NCI-H460 (cell line): ENCODE measurements at regions not wholly inside any gene's neighbourhood (a gene's known extent, or its start where the extent isn't known, plus 50 kb on each side); places are given as distances from the start of the nearest gene placed in this dataset.

ENCODE experiments used
- DNase-seq: peaks from one replicate; pipeline ENCODE4 v3.0.0-alpha.2; 2016; ENCODE audit warnings: low read depth; ENCODE audit errors: extremely low read depth

DNA sequence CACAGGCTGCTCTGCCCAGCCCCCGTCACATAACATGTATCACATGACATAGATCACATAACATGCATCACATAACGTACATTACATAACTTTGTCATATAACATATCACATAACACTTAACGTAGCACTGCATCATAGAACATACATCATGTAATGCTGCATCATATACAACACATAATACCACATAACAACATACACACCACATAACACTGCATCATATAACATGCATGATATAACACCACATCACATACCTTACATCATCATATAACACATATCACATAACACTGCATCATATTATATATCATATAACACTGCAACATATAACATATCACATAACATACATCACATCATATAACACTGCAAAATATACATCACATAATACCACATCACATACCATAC is 83.8 kb downstream of the AXIN2 start:
- DNase-seq, result no peak

DNA sequence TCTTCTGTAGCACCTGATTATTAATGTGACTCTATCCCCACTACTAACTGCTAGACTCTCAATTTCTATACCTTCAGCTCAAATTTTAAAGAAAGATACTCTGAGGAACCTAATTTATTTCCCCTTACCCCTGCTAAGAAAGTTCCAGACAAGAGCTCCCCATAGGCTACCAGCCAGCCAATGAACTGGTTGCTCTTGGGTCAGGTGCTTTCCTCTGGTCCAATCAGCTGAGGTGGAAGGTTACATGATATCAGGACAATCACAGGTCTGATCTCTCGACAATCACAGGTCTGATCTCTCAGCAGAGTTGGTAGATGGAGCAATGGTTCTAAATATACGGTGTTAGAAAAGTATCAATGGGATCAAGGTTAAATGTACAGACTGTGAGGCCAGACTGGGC is 86.8 kb downstream of the AXIN2 start:
- DNase-seq, result no peak

DNA sequence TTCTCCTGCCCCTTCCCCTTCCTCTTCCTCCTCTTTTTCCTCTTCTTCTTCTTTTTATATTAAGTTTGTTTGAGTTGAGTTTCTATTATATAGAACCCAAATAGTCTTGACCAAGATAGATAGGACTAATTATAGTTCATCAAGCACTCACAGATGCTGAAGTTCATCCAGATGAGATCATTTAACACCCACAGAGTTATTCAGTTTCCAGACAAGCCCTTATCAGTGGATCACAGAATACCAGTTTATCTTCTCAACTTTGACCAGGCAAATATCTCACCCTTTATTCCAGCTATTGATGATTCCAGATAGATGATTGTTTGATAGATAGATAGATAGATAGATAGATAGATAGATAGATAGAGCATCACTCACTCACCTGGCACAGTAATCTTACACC is 87.5 kb downstream of the AXIN2 start:
- DNase-seq, result no peak

DNA sequence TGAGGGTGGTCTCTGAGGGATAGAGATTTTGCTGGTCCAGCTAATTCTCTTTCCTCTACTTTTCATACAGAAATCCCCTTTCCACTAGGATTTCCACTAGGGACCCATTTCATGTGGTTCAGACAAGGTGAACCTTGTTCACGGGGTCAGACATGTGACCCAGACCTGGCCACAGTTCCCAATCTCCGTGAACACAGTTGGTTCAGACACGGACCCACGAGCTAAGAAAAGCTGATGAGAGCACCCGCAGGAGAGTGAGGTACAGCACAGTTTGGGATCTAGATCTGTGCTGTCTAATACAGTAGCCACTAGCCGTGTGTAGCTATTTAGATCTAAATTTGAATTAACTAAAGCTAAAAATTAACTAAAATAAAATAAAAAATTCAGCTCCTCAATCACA is 88.1 kb downstream of the AXIN2 start:
- DNase-seq, result no peak

DNA sequence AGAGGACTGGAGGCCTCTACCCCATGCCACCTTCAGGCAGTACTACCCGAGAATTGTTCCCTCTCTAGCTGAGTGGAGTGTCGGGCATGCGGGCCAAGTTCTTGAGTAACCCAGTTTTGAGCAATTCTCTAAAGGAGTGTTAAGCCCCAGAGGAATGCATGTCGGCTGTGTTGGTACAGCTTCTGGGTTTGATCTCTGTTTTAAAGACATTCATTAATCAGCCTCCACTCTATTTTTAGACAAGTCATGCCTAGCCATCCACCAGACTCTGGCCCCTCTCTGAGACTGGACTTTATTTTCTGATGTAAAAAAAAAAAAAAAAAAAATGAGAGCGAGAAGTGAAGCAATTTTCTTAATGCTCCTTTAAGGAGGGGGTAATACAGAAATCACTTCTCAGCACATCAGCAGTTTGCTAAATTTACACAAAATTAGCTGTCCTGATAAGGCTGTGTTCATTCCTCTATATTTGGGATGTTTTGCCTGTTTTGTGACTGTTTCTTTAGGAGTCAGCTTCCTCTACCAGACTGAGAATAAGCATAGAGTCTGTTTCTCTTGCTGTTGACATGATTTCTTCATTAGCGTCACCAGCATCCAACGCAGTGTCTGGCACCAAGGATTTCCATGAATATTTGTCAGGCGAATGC is 88.7 kb downstream of the AXIN2 start:
- no peak for DNase-seq

DNA sequence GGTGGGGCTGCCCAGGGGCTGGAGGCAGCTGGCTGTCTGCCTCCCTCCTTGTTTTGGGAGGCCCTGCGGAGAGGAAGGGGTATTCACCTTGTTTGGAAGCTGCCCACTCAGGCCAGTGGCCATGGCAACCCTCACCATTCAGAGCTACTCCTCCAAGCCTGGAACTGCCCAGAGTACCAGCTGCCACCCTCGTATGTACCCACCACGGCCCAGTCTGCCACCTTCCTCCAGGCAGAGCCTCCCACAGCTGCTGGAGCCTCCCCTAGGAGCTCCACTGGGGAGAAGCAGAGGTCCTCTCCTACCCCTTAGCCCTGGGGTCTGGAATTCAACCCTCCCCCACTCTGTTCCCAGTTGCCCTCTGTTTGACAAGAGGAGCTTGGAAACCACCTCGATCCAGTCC is 90.7 kb downstream of the AXIN2 start:
- DNase-seq, result no peak

DNA sequence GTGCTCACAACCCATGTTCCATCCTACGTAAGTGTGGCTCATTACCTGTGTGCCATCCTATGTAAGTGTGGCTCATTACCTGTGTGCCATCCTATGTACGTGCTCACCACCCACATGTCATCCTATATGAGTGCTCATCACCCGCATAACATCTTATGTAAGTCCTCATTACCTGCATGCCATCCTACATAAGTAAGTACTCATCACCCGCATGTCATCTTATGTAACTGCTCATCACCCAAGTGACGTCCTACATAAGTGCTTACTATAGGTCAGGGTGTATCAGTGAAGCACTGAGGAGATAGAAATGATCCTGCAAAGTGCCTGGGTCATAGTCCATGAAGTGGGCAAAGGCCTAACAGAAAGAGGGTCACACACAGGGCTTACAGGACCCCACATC is 93.1 kb downstream of the AXIN2 start:
- no peak for DNase-seq

DNA sequence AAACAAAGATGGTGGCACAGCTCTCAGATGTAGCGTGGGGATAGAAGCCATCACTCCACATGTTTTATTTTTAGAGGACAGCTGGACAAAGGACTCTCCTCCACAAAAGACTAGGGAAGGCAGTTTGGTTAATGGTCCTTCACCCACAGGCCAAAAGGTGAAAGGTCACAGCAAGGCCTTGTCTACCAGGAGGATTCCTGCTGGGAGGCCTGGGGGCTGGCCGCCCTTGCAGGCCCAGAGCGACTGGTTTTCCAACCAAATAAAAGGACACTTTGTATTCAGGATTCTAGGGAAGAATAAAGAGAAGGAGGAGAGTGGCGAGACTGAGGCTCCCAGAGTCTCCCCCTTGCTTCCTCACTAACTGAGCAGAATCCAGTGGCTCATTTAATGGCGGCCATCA is 94.3 kb downstream of the AXIN2 start:
- DNase-seq, result no peak

DNA sequence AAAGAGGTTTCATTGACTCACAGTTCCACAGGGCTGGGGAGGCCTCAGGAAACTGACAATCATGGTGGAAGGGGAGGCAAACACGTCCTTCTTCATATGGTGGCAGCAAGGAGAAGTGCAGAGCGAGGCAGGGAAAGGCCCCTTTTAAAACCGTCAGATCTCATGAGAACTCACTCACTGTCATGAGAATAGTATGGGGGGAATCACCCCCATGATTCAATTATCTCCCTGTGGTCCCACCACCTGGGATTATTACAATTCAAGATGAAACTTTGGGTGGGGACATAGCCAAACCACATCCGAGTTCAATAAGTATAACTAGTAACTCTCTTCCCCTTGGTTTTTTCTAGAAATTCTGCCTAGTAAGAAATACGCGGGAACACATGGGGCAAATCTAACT is 94.9 kb downstream of the AXIN2 start:
- DNase-seq, result no peak

DNA sequence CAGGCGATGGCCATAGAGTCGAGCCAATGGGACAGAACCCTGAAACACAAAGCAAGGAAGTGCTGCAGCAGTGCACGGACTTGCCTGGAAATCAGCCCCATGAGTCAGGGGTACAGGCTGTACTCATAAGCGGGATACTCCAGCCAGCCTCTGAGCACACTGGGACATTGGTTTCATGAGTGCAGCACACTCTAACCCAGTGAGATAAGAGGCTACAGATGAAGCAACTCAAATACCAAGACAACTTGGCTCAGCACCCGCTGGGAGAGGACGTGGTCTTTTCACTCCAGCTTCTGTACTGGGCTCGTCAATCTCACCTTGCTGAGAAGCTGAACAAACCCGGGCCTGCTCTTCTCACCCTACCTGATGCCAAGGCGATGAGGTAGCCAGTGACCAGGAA is 98.2 kb downstream of the AXIN2 start:
- DNase-seq, result no peak

DNA sequence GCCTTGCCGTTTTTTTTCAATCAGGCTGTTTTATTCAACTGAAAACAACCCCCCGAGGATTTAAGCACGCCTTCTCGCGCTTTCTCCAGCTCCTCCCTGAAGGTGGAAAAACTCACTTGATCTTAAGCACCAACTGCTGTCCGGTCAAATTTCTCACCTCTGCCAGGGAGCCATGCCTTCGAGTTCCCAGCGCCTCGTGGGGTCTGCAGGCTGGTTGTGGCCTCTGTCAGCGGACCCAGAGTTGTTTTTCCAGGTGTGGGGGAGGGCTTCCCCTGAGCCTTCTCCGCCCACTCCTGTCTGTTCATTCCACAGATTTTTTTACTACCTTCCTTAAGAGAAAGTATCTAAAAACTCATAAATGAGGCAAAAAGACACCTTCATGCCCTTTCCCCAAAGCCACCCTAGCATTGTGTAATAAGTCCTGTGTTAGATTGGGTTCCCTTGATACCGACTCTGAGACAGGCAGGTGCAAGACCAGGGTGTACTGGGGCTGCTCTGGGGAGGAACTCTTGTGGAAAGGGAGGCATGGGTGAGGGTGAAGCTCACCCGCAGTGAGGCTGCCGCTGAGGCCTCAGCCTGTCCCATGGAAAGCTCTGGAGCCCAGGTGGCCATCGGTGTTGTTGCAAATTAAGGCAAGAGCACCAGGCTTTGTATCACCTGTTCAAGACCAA is 101.6 kb downstream of the AXIN2 start:
- DNase-seq, result no peak

DNA sequence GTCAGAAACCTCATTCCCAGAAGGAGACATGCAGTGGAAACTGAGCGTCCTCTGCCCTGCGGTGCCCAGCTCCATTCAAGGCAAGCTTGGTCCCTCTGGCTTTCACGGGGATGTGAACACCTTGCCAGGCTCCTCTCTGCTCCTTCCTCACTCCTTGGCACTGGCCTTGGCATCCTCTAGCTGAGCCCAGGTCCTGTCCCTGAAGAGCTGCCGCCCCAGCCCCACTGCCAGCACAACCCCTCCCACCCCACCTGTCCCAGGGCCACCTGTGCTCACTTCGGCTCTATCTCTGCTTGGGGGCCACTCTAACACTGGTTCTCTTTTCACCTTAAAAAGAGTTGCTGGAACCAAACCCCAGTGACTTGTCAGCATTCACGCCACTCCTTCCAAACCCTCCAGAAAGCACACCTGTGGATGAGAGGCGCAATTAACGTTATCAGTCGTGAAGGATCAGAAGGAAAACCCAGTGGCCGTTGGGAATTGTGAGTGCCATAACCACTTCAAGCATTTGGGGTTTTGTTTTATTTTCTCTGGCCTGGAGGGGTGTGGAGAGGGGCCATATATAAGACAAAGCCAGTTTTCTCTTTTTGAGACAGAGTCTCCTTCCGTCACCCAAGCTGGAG is 103.7 kb downstream of the AXIN2 start:
- no peak for DNase-seq

DNA sequence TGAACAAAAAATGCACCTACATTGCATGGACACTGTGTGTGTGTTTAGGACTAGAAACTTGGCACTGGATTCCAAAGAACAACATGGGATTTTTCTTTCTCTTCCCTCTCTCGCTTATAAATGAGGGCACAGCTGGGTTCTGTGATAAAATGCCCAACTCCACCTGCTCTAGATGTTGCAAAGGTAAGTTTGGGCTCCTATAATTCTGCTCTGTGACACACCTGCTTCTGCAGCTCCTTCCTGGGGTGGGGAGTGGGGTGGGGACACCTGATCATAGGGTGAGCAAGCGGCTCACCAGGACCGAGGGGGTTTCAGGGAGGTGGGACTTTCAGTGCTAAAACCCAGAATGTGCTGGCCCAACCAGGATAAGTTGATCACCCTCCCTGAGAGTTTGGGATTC is 104.3 kb downstream of the AXIN2 start:
- DNase-seq, result no peak

DNA sequence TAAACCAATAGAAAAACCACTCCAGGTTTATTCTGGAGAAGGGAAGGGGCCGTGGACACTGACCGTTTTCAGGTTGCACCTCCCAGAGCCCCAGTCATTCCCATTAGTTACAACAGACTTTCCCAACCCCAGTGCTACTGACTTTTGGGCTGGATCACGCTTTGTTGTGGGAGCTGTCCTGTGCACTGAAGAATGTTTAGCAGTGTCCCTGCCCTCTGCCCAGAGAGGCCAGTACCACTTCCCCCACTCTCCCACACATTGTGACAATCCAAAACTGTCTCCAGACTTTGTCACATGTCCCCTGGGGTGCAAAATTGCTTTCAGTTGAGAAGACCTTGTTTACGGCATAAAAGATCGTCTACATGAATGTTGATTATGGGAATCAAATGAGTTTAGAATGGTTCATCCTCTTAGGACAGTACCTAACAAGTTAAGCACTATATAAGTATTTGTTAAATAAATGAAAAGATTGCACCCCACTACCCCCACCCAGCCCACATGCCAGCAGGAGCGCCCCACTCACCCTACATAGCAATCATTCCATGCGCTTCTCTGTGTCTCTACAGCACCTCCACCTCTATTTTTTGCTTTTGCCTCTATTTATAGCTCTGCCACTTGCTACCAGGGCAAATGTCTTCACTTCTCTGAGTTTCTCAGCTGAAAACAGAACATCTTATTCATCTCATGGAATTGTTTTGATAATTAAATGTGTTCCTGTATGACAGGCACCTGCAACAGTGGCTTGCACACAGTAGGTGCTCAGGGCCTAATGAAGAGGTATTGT is 104.9 kb downstream of the AXIN2 start:
- no peak for DNase-seq

DNA sequence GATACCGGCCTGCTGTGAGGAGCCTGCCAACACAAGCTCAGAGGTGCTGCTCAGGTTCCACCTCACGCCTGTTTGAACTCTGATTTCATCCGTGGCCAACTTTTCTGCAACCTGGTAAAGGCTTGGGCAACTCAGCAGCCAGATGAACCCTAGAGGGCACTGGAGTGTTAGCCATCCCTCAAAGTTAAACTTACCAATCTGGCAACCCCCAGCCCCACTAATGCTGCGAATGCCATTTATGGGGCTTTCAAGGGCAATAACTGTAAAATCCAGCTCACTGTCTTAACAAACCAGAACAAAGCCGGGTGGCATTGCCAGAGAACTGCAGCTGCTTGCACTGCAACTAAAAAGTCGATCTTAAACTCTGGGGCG is 105.5 kb downstream of the AXIN2 start:
- no peak for DNase-seq

DNA sequence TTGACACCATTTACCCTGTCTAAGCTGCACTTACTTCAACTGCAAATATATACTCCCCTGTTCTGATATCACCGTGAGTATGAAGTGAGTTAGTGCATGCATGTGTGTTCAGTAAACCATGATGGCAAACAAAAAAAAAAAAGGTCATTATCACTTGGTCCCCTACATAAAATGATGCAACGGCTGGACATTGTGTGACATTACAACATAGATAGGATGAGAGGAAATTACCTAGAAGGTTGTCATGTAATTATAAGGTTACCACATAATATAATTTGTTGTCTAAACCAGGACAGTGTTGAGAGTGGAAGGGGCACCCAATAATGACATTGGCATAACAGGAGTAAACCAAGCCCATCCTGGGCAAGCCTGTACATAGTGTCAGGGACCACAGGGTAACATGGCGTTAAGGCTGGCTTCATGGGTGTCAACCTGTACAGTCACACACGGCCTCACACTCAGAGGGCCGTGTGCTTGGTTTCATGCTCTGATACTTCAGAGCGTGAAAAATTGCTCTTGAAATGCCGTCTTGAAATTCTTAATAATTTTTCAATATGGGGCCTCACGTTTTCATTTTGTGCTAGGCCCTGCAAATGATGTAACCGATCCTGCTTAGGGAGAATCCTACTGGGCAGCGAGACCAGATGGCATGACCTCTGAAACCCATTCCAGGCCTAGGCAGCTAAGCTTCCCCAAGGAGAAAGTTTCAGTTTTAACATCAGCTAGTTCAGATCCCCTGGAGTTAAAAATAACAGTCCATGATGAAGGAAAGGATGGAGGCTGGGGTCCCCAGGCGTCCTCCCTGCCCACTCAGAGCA is 106.1 kb downstream of the AXIN2 start:
- DNase-seq, result no peak

DNA sequence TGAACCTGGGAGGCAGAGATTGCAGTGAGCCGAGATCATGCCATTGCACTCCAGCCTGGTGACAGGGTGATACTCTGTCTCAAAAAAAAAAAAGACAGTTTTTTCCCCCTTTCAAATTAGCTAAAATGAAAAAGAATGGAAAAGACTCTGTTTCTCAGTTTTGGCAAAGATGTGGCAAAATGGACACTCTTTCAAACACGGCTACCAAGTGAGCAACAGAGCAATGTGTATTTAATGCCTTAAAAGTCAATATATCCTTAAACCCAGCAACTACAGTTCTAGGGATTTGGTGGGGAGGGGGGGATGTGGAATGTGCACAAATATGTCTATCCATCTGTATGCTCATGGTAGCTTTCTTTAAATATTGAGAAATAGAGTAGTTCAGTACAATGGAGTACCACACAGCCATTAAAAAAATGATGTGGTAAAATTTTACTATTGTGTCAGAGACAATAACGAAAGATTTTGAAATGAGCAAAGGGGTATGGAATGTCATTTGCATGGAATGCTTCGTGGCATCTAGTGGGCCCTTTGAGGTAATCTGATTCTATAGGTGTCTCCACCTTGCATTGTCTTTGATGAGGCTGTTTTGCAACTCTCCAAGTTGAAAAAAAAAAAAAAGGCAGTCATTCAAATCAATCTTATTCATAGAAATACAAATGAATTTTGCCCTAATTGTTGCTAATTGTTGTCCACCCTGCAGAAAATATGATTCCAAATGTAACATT is 108.1 kb downstream of the AXIN2 start:
- DNase-seq, result no peak

DNA sequence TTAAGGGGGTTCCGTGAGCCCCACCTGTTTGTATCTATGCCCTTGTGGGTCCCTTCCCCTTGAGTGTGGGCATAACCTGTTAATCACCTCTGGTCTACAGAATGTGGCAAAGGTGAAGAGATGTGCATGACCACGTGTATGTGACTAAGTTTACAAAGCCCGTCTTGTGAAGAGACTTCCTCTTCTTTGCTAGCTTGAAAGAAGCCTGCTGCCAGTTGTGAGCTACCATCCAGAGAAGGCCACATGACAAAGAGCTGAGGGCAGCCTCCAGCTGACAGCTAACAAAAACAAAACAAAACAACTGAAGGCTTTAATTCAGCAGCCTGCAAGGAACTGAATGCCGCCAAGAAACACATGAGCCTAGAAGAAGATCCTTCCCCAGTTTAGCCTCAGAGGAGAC is 112.0 kb downstream of the AXIN2 start:
- DNase-seq, result no peak

DNA sequence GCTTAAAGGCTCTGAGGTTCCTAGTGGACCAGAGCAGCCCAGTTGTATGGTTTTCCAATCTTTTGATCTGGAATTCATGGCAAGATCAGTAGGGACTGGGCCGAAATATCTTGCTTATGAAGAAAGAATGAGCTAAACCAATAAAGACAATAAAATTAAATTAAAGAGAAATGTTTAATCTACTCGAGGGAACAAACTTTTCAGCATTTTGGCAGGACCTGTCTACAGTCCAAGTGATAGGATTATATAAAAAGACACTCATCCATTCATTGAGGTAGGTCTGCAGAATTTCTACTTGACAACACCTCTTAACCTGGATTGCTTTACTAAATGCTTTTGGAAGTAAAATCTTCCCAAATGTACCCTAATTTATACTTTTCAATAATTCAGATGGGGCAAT is 113.6 kb downstream of the AXIN2 start:
- no peak for DNase-seq

DNA sequence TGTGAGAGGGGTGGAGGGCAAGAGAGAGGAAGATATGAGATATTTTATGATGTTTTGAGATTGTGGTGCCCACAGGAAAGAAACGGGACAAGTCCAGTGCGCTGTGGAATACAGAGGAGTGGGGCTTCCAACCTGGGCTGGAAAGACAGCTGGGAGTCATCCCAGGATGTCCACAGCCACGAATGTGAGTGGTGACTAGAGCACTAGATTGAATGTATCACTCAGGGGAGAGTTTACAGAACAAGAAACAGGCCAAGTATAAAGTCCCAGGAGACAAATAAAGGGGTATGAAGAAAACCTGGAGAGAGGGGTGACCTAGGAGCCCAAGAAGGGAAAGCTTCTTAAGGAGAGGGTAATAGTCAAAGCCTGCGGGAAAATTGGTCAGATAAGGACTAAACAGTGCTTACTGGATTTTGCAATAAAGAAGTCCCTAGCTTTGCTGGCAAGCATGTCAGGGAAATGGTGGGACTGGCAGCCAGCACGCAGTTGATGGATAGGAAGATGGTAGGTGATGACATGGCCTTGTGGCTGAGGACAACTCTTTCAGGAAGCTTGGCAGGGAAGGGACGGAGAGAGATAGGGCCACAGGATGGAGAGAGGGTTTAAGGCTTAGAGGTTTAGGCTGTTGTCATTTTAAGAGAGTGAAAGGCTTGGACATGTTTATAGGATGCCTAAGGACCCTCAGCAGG is 114.5 kb downstream of the AXIN2 start:
- DNase-seq, result no peak
